Neural progenitor cell (in vitro differentiated cells): ENCODE measurements at regions not wholly inside any gene's neighbourhood (a gene's known extent, or its start where the extent isn't known, plus 50 kb on each side); places are given as distances from the start of the nearest gene placed in this dataset.

Source experiments
- CTCF ChIP-seq: fragments of 200-600 bp; sonication (generic); IDR thresholded peaks from 2 replicates; pipeline ENCODE4 v1.5.1; 2017; ENCODE audit warnings: antibody characterized with exemption, mild to moderate bottlenecking
- EZH2 ChIP-seq: fragments of 200-600 bp; sonication (generic); IDR thresholded peaks from 2 replicates; pipeline ENCODE4 v1.6.1; 2017; ENCODE audit warnings: antibody characterized with exemption, mild to moderate bottlenecking, moderate library complexity

GRCh38 chr11:126148317-126148716 is 63.1 kb downstream of the RPUSD4 start:
- TF ChIP-seq EZH2 (no peak), CTCF (no peak)
